SH-SY5Y (cell line): ENCODE measurements at regions not wholly inside any gene's neighbourhood (a gene's known extent, or its start where the extent isn't known, plus 50 kb on each side); places are given as distances from the start of the nearest gene placed in this dataset.

ENCODE experiments used
- GATA2 ChIP-seq: IDR thresholded peaks from 2 replicates; pipeline ENCODE4 v1.6.1; 2011; ENCODE audit warnings: mild to moderate bottlenecking, low read depth, low read length
- GATA3 ChIP-seq: IDR thresholded peaks from 2 replicates; pipeline ENCODE4 v1.6.1; 2011; ENCODE audit warnings: low read depth, mild to moderate bottlenecking, low read length, moderate library complexity

- TF ChIP-seq GATA3, result no peak
- no peak for TF ChIP-seq GATA2
Measured at GRCh38 chr7:35355911-35356310, 102.0 kb upstream of the TBX20 start.
